PC-9 (cell line): ENCODE measurements at regions not wholly inside any gene's neighbourhood (a gene's known extent, or its start where the extent isn't known, plus 50 kb on each side); places are given as distances from the start of the nearest gene placed in this dataset.

Experiments
- EZH2 ChIP-seq: fragments of 200-600 bp; sonication (generic); IDR thresholded peaks from 2 replicates; pipeline ENCODE4 v1.8.0; 2017; ENCODE audit warnings: antibody characterized with exemption, low read depth
- TF ChIP-seq, protein P1 (sequence below): fragments of 200-600 bp; sonication (generic); conservative IDR thresholded peaks from 2 replicates; pipeline ENCODE4 v1.6.1; 2017; ENCODE audit warnings: mixed run types, antibody characterized with exemption, mild to moderate bottlenecking, moderate library complexity

DNA sequence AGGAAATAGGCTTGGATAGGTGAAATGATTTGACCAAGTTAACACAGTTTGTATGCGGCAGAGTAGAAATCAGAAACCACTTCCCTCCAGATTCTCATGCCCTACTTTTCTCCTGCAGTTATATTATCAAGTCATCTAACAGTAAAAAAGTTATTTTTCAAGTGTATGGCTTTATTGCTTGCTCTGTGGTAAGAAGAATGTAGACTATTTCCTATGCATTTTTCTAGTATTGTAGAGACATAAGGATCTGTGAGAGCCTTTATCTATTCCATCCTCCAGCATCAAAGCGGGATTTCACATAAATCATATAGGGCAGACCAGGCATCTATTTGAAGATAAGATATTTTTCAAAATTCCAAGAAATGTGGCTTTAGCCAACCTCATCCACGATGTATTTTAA lies 208.5 kb downstream of the TTLL7 start:
- TF ChIP-seq, protein P1, sequence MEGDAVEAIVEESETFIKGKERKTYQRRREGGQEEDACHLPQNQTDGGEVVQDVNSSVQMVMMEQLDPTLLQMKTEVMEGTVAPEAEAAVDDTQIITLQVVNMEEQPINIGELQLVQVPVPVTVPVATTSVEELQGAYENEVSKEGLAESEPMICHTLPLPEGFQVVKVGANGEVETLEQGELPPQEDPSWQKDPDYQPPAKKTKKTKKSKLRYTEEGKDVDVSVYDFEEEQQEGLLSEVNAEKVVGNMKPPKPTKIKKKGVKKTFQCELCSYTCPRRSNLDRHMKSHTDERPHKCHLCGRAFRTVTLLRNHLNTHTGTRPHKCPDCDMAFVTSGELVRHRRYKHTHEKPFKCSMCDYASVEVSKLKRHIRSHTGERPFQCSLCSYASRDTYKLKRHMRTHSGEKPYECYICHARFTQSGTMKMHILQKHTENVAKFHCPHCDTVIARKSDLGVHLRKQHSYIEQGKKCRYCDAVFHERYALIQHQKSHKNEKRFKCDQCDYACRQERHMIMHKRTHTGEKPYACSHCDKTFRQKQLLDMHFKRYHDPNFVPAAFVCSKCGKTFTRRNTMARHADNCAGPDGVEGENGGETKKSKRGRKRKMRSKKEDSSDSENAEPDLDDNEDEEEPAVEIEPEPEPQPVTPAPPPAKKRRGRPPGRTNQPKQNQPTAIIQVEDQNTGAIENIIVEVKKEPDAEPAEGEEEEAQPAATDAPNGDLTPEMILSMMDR = no peak
- TF ChIP-seq EZH2 = no peak
